GM21381 (cell line): ENCODE measurements at regions not wholly inside any gene's neighbourhood (a gene's known extent, or its start where the extent isn't known, plus 50 kb on each side); places are given as distances from the start of the nearest gene placed in this dataset.

ENCODE experiments used
- ATAC-seq: cut with Tn5 transposase; IDR thresholded peaks from one replicate; pipeline ENCODE4 v1.9.1; 2021; ENCODE audit warnings: mild to moderate bottlenecking, moderate library complexity; ENCODE audit not compliant: unreplicated experiment

DNA sequence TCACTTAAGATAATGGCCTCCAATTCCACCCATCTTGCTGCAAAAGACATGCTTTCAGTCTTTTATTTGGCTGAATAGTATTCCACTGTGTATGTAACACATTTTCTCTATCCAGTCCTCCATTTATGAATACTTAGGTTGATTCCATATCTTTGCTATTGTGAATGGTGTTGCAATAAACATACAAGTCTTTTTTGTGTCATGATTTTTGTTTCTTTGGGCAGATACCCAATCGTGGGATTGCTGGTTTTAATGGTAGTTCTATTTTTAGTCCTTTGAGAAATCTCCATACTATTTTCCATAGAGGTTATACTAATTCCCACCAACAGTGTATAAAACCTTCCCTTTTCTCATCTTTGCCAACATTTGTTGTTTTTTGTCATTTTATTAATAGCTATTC lies 180.9 kb downstream of the SMIM20 start:
- ATAC-seq, result no peak

DNA sequence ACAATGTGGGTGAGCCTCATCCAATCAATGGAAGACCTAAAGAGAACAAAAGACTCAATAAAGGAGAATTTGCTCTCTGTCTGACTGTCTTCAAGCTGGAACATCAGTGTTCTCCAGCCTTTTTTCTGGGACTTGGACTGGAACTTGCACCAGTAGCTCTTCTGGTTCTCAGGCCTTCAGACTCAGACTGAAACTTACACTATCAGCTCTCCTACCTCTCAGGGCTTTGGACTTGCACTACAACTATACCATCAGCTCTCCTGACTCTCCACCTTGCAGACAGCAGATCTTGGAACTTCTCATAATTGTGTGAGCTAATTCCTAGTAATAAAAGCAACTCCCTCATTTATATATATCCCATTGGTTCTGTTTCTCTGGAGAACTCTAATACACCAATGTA lies 185.9 kb downstream of the SMIM20 start:
- no peak for ATAC-seq

DNA sequence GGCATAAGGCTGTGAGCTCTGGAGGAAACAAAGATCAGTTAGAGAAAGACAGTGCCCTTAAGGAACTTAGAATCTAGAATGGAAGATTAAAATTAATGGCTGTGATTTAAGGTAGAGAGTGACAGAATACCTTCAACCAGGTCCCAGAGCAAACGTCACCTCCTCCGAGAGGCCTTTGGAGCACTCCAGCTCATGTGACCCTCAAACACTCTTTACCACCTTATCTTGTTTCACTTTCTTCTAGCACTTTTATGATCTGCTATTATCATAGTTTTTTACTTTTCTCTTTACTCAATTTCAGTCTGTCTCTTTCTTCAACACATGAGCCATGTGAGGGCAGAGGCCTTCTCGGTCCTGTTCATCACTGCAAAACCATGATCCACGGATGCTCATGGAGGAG lies 187.0 kb downstream of the SMIM20 start:
- no peak for ATAC-seq

DNA sequence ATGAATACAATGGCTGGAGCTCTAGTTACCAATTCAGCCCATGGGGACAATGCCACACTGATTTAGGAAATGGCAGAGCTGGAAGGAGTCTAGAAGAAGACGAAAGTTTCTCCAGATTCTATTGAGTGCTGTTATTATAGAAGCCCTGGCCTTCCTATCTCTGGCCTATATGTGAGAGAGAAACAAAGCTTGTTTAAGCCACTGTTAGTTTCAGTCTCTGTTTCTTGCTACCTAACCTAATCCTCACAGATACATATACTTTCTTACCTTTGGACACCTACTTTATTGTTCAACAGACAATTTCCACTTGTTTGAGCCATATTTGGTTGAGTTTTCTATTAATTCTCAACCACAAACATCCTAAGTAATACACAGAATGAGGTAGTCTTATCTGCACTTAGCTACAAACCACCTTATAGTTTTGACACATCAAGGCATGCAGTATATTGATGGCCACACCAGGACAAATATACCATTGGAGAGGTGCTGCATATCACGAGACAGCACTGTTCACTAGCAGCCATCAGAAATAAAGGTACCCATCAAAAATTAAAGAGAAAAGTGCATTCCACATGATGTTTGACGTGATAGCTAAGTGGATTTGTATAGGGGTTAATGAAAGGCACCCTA lies 190.2 kb downstream of the SMIM20 start:
- ATAC-seq, result peak; percentile 89

DNA sequence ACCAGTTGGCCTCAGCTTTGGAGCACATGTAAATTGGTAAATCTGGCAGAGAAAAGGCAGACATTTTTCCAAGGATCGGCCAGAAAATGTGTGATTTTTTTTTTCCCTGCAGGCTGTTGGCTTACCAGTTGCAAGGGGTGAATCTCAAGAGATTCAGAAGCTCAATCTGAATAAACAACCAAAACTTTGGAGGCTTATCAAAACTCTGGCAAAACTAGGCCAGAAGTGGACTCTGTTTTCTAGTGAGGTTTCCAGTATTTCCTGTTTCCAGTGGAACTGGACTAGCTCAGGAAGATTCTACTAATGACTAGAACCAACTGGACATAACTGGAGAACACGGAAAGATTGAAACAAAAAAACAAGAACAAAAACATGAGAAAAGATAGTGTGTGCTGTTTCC lies 191.3 kb downstream of the SMIM20 start:
- no peak for ATAC-seq

DNA sequence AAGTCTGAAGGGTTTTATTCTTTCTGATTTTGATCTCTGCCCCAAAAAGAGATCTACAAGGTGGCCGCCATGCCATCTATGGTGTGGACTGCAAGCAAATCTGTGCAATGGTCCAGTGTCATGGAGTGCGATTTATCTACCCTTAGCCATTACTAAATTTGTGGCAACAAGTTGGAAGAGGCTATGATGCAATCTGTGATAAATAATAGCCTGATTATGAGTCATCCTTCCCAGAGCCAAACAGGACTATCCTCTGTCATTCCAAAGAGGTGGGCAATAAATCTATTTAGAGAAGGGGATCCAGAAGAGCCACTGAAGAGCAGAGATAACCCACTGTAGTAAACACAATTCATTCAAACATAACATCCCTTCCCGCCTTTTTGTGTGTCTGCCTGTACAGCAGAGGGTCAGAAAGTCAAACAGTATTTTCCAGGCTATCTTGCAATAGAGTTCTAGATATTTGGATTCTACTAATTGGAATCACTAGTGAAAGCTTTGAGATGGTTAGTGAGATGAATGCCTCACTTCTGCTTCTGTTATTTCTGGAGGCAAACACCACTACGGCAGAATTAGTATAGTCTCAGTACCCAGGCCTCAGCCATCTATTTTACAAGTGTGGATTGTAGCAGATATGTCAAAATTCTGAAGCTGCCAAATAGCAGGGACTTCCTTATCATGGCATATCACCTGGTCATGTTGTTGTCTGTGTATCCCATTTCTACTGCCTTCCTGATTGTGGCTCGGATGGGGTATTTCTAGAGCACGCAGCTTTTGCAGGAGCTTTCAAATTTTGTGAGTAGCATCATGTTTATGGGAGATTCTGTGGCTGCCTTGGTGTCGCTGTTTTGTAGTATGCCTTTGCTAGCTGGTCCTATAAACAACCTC lies 192.0 kb downstream of the SMIM20 start:
- no peak for ATAC-seq

DNA sequence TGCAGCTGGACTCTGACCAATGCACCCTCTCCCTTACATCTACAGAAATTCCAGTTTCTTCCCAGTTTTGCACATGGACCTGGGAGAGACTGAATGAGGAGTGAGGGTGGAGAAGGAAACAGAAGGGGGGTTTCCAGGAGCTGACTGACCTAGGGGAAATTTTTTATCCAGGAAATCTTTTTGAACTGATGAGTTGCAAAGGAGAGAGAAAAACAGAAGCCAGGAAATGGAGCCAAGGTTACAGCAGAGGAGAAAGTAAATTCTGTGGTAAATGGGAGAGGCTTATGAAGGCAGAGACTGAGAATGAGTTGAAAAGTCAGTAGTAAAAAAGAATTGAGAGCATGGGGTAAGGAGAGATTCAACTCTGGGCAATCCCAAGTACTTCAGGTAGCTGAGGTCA lies 192.8 kb downstream of the SMIM20 start:
- no peak for ATAC-seq

DNA sequence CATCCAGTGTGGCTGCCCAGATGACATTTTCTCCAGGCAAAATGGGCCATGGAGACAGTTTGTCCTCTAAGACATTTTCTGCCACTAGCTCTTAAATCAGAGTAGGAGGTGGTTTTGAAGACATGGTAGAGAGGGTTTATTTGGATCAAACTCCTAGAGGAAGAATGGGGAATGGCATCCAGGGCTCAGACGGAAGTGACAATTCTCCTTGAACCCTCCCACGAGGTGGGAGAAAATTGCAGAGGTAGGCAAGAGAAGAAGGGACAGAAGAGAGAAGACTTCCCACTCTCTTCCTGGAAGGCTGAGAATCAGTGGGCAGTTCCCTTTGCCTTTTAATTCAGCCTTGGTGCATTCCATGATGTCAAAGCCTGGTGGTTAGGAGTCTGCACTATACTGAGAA lies 194.0 kb downstream of the SMIM20 start:
- no peak for ATAC-seq

DNA sequence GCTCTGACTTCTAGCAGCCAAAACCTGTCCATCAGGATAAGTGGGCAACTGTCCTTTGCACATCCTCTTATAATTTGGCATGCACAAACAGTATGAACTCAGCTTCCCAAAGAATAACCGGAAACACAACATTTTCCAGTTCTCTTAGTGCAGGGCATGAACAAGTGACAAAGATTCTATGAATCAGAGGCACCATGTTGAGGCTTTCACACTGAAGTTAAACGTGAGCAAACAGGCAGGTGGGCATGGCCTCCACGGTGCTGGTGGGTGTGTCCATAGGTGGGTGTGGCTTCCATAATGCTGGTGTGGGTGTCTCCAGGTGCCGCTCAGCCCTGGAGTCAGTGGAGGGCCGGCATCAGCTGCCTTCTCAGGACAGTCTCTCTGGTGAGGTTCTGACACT lies 196.5 kb downstream of the SMIM20 start:
- no peak for ATAC-seq

DNA sequence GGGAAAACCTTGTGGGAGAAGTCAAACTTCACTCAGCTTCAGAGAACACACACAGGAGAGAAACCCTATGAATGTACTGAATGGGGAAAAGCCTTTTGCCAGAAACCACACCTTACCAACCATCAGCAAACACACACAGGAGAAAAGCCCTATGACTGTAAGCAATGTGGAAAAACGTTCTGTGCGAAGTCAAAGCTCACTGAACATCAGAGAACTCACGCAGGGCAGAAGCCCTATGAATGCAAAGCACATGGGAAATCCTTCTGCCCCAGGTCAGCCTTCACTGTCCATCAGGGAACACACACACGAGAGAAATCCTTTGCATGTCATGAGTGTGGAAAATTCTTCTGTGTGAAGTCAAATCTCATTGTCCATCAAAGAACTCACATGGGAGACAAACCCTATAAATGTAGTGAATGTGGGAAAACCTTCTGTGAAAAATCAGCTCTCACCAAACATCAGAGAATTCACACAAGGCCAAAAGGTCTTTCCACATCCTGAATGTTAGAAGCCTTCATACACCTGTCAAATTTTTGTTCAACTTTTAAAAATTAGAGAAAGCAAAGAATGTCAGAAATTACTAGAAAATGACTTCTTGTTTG lies 199.4 kb downstream of the SMIM20 start:
- ATAC-seq, result no peak

DNA sequence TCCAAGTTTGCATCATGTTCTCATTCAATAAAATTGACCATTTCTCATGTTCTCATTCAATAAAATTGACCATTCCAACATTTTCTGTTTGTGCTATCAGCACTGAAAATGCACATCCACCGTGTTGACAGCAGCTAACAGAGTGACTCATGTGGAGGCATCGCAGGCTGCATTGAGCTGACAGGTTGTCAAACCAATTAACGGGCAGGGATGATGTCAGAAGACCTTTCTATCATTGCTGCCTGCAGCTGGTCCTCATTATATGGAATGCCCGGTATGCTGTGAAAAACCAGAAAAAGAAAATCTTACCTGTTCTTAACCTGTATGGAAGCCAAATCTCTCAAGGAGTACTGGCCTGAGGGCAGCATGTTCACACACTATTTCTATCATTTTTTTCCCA lies 202.0 kb downstream of the SMIM20 start:
- ATAC-seq, result no peak

DNA sequence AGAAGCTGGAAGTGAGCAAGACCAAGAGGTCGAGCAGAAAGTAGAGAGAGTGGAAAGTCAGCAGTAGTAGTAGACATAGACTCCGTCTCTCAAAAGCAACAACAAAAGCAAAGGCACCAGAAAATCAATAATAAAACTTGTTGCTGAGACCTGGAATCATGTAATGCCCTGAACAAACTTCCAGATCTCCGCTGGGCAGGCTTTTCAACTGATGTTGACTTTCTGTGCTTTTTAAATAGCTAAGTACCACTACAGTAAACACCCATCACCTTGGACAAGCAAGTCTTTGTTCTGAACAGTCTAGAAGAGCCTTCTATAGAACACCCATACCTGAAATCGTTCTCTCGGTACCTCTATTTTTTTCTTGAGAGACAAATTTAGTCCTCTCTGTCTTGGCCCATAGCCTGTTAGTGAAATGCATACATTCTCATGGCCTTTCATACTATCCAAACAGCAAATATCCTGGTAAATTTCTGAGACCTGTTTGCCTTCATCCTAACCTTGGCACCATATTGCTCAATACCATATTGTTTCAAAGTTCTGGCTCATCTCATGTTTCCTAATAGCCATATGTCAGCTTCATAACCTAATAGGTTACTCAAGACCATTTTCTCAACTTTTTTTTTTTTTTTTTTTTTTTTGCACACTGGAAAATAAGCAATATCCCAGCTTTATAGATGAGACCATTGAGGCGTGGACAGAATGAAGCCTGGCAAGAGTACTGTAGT lies 200.6 kb upstream of the RBPJ start:
- no peak for ATAC-seq

DNA sequence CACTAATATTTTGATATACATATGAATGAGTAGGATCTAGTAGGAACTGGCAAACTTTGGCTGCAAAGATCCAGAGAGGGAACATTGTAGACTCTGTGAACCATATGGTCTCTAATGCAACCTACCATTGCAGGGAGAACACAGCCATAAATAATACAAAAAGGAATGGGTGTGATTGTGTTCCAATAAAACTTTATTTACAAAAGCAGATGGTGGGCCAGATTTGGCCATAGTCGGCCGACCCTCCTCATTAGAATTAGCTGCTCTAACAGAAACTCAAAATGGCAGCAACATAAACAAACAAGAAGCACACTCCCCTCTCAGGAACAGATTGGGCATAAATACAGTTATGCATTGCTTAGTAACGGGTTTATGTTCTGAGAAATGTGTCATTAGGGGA lies 198.1 kb upstream of the RBPJ start:
- ATAC-seq, result no peak

DNA sequence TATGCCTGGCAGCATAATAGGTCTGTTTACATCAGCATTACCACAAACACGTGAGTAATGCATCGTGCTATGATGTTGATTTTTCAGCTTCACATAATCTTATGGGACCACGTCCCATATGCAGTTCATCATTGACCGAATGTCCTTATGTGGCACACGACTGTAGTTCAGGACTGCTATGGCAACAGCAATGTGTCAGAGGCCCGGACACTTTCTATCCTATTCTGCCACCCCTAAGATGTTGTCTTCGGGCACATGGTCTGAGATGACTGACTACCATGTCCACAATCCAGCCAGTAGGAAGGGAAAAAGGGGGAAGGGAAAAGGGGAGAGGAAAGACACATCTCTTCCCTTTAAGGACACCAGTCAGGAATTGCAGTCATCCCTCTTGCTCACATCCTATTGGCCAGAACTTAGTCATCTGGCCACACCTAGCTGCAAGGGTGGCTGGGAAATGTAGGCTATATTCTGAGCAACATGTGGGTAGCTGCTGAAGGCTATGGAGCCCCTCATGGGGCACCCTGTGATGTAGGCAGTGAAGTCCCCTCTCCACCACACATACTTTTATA lies 196.0 kb upstream of the RBPJ start:
- no peak for ATAC-seq

DNA sequence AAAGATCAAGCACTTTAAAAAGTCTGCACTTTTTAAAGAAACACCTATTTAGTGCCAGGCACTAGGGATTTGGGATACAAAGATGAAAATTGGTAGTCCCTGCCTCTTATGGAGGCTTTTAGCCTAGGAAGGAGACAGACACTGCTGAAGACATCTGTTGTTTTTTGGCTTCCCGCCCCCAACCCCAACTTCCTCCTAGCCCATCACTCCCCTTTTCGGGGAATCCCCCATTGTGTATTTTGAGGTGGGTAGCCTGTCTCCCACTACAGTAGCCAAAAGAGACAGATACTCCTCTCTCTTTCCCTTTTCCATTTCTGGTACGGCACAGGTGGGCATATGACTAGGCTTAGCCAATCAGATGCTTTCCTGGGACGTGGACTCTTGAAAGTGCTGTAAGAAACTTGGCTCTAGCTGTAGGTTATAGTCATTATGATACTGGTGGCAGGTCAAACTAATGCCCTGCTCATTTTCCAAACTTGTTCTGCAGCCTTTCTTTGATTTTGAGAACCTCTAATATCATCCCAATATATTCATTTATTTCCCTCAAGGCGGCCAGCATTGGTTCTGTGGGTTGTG lies 194.6 kb upstream of the RBPJ start:
- ATAC-seq, result no peak

DNA sequence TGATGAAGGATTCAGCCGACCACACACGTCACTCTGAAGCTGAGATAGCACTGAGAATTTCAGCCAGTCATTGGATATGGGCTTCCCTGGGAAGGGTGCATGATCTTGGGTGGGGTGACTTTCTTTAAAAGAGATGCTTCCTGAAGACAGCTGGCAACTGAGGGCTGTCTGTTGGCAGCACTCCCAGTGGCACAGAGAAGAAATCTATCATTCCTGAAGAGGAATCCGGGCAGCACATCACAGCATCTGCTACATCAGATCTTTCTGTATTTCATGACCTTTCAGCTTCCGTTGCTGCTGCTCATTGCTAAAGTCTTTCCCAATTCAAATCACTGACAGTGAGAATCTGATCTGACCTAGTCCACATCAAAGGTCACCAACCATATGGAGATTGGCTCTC lies 193.8 kb upstream of the RBPJ start:
- no peak for ATAC-seq

DNA sequence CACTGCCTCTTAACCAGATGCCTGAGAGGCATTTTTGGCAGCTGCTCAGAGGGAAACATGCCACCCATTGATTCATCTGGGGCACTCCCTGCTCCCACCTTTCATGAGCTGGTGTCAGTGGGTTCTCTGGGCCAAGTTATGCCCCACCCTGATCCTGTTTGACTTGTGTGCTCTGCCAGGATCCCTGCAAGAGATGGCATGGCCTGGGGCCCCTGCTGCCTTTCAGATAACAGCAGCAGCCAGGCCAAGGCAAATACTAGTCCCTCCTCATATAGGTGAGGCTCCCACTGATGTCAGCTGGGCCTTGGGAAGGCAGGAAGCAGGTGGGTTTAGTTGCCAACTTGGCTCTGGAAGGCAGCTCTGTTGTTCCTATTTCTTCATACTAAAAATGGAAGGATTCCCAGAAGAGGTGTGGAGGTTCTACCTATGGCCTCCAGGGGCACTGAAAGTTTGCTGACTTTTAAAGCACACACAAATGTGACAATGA lies 192.9 kb upstream of the RBPJ start:
- no peak for ATAC-seq

DNA sequence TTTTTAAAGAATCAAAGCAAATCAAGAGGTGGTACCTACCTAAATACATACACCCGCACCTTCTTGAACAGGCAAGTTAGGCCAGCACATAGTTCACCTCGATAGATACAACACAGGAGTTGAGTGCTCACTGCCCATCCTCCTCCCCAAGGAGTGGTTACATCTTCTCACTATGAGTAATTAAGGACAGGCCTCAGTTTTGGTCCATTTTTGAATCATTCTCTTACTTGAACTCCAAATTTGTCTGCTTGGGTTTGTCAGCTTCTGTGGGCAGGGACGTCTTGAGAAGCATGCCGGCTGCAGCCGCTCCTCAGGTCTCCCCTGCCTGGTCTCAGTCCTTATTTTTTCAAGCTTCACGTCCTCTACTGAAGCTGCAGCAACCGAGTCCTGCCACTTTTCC lies 190.6 kb upstream of the RBPJ start:
- ATAC-seq, result peak; percentile 67

DNA sequence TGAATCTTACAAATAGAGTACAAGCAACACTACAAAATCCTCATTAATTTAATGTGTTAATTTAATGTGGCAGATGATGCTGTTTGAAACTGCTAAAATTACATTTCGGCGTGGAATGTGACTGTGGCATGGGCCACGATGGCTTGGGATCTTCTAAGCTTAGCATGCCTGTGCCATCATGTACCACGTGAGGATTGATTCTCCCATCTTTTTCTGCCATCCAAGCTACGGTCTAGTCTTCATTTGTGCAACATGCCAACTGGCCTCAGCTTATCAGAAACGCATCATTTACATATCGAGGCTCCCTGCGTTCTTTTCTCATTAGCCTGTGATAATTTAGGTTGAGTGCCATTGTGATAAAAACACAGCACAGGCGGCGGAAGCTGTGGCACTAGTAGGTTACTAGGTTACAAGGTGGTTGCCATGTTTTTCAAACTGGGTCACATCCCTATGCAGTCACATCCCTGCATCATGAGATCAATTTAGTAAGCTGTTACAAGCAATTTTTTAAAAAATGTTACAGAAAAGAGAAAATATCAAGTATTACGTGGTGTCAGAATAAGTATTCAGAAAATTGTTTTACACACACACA lies 189.9 kb upstream of the RBPJ start:
- no peak for ATAC-seq

DNA sequence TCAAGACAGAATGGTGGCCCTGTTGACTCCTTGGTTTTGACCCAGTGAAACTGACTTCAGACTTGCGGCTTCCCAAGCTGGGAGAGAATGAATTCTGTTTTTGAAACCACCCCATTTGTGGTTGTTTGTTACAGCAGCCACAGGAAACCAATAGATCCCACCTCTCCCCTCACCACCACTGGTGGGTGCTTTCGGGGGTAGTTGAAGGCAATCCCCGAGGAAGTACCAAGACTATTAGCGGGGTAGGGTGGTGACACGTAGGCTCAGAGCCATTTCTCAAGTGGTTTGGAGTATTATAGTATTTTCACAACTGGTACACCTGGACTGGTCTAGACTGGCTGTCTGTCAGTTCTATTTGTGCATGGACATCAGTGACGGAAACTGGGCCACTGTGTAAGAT lies 189.1 kb upstream of the RBPJ start:
- ATAC-seq, result peak; percentile 44
